GM19193 (cell line): ENCODE measurements at regions not wholly inside any gene's neighbourhood (a gene's known extent, or its start where the extent isn't known, plus 50 kb on each side); places are given as distances from the start of the nearest gene placed in this dataset.

Experiments
- POLR2A ChIP-seq: IDR thresholded peaks from 4 replicates; pipeline ENCODE4 v1.6.1; 2011; ENCODE audit not compliant: insufficient read depth, insufficient read length; ENCODE audit errors: extremely low read depth

GRCh38 chr16:79998143-79998542, 397.6 kb upstream of the MAF start:
- TF ChIP-seq POLR2A = no peak

- no peak for TF ChIP-seq POLR2A
These were observed 396.7 kb upstream of the MAF start for GRCh38 chr16:79997257-79997656.

GRCh38 chr16:79996321-79996720, 395.8 kb upstream of the MAF start:
- no peak for TF ChIP-seq POLR2A

- TF ChIP-seq POLR2A = no peak
These were observed 394.8 kb upstream of the MAF start for GRCh38 chr16:79995315-79995714.

GRCh38 chr16:79994418-79994817, 393.9 kb upstream of the MAF start:
- TF ChIP-seq POLR2A = no peak

GRCh38 chr16:79993629-79994209, 393.2 kb upstream of the MAF start:
- TF ChIP-seq POLR2A = no peak

- TF ChIP-seq POLR2A = no peak
These were observed 391.4 kb upstream of the MAF start for GRCh38 chr16:79991969-79992368.

- no peak for TF ChIP-seq POLR2A
These were observed 388.2 kb upstream of the MAF start for GRCh38 chr16:79988721-79989220.

GRCh38 chr16:79988089-79988488, 387.6 kb upstream of the MAF start:
- no peak for TF ChIP-seq POLR2A

GRCh38 chr16:79986352-79986751, 385.8 kb upstream of the MAF start:
- no peak for TF ChIP-seq POLR2A

- TF ChIP-seq POLR2A = no peak
These were observed 385.1 kb upstream of the MAF start for GRCh38 chr16:79985606-79986005.

GRCh38 chr16:79982862-79983261, 382.3 kb upstream of the MAF start:
- TF ChIP-seq POLR2A = no peak

- TF ChIP-seq POLR2A = no peak
These were observed 381.8 kb upstream of the MAF start for GRCh38 chr16:79982361-79982760.

- no peak for TF ChIP-seq POLR2A
These were observed 381.3 kb upstream of the MAF start for GRCh38 chr16:79981814-79982213.

GRCh38 chr16:79980650-79981521, 380.3 kb upstream of the MAF start:
- TF ChIP-seq POLR2A = no peak
